ENCODE measurements at regions not wholly inside any gene's neighbourhood (a gene's known extent, or its start where the extent isn't known, plus 50 kb on each side); places are given as distances from the start of the nearest gene placed in this dataset.

- DNase-seq = peak; percentile 70 to 89
These were observed 120.3 kb upstream of the SOX5 start for GRCh38 chr12:24069532-24070395.

- DNase-seq = no peak
These were observed 117.4 kb upstream of the SOX5 start for GRCh38 chr12:24066865-24067264.

GRCh38 chr12:24066097-24066496, 116.6 kb upstream of the SOX5 start:
- no peak for DNase-seq

- no peak for DNase-seq
These were observed 113.3 kb upstream of the SOX5 start for GRCh38 chr12:24062642-24063245.

- DNase-seq = no peak
These were observed 110.6 kb upstream of the SOX5 start for GRCh38 chr12:24060089-24060488.

- DNase-seq = peak in 1 of 2 experiments; percentile 4
These were observed 108.5 kb upstream of the SOX5 start for GRCh38 chr12:24057920-24058476.

- no peak for DNase-seq
These were observed 106.3 kb upstream of the SOX5 start for GRCh38 chr12:24055747-24056146.

- DNase-seq = peak in 1 of 2 experiments; percentile 13
These were observed 104.9 kb upstream of the SOX5 start for GRCh38 chr12:24054416-24054815.

- DNase-seq = no peak
These were observed 100.3 kb upstream of the SOX5 start for GRCh38 chr12:24049728-24050127.

- DNase-seq = no peak
These were observed 99.6 kb upstream of the SOX5 start for GRCh38 chr12:24049101-24049500.

GRCh38 chr12:24048446-24048845, 99.0 kb upstream of the SOX5 start:
- no peak for DNase-seq

GRCh38 chr12:24047326-24047725, 97.9 kb upstream of the SOX5 start:
- no peak for DNase-seq

GRCh38 chr12:24045816-24046257, 96.4 kb upstream of the SOX5 start:
- DNase-seq = peak in 1 of 2 experiments; percentile 22

- no peak for DNase-seq
These were observed 95.7 kb upstream of the SOX5 start for GRCh38 chr12:24044941-24045703.

- DNase-seq = no peak
These were observed 93.2 kb upstream of the SOX5 start for GRCh38 chr12:24042651-24043050.

- no peak for DNase-seq
These were observed 89.6 kb upstream of the SOX5 start for GRCh38 chr12:24039113-24039525.

GRCh38 chr12:24038211-24038997, 88.9 kb upstream of the SOX5 start:
- DNase-seq = no peak

GRCh38 chr12:24036438-24037216, 87.2 kb upstream of the SOX5 start:
- no peak for DNase-seq

GRCh38 chr12:24034894-24035293, 85.4 kb upstream of the SOX5 start:
- no peak for DNase-seq

GRCh38 chr12:24034160-24034559, 84.7 kb upstream of the SOX5 start:
- DNase-seq = no peak

GRCh38 chr12:24027352-24027751, 77.9 kb upstream of the SOX5 start:
- DNase-seq = no peak

Data from NCI-H2081 (cell line).